GM10248 (cell line): ENCODE measurements at regions not wholly inside any gene's neighbourhood (a gene's known extent, or its start where the extent isn't known, plus 50 kb on each side); places are given as distances from the start of the nearest gene placed in this dataset.

Experiments
- CTCF ChIA-PET: fragments of 300-600 bp; sonication (Branson Sonifier 250); formaldehyde crosslinking; extraction: SDS; loops from one replicate; lab custom pipeline; 2021; ENCODE audit warnings: antibody characterized with exemption; lab: Yijun Ruan, JAX
- POLR2A ChIA-PET: fragments of 350-650 bp; sonication (Branson Sonifier 250); formaldehyde crosslinking; extraction: SDS; loops from one replicate; lab custom pipeline; 2020; ENCODE audit warnings: antibody characterized with exemption; lab: Yijun Ruan, JAX
- DNase-seq: peaks from one replicate; pipeline ENCODE4 v3.0.0; 2012; ENCODE audit errors: extremely low spot score
- TF ChIP-seq, protein P1 (sequence below): IDR thresholded peaks from 2 replicates; pipeline ENCODE4 v1.5.1; 2012; ENCODE audit warnings: mild to moderate bottlenecking, low read depth; ENCODE audit errors: extremely low read depth, missing control alignments, control extremely low read depth

DNA sequence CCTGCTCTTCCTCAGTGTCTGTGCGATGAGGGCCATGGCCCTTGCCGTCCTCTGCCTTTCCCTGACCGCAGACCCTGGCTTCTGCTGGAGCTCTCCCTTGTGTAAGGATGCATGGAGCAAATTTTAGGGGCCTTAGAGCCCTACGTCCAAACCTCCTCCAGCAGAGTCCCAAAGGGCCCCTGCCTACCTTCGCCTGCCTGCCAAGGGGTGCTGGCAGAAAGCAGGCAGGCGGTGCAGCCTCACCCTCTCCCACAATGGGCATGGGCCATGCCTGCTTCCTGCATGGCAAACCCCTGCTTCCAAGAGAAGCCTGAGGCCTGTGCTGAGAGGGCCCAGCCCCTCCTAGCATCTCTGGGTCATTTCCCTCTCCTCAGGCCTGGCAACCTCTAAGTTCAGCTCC lies 71.3 kb upstream of the FGF3 start:
- no peak for DNase-seq
- POLR2A ChIA-PET: no interaction called here
- TF ChIP-seq, protein P1, sequence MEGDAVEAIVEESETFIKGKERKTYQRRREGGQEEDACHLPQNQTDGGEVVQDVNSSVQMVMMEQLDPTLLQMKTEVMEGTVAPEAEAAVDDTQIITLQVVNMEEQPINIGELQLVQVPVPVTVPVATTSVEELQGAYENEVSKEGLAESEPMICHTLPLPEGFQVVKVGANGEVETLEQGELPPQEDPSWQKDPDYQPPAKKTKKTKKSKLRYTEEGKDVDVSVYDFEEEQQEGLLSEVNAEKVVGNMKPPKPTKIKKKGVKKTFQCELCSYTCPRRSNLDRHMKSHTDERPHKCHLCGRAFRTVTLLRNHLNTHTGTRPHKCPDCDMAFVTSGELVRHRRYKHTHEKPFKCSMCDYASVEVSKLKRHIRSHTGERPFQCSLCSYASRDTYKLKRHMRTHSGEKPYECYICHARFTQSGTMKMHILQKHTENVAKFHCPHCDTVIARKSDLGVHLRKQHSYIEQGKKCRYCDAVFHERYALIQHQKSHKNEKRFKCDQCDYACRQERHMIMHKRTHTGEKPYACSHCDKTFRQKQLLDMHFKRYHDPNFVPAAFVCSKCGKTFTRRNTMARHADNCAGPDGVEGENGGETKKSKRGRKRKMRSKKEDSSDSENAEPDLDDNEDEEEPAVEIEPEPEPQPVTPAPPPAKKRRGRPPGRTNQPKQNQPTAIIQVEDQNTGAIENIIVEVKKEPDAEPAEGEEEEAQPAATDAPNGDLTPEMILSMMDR: no peak
- CTCF ChIA-PET: interaction anchor here (0.8 to 1.2 kb wide), 4 partner anchors 10 to 309 kb away, joined by 3 to 5 read pairs (median 3); no protein-coding TSS in a partner anchor

DNA sequence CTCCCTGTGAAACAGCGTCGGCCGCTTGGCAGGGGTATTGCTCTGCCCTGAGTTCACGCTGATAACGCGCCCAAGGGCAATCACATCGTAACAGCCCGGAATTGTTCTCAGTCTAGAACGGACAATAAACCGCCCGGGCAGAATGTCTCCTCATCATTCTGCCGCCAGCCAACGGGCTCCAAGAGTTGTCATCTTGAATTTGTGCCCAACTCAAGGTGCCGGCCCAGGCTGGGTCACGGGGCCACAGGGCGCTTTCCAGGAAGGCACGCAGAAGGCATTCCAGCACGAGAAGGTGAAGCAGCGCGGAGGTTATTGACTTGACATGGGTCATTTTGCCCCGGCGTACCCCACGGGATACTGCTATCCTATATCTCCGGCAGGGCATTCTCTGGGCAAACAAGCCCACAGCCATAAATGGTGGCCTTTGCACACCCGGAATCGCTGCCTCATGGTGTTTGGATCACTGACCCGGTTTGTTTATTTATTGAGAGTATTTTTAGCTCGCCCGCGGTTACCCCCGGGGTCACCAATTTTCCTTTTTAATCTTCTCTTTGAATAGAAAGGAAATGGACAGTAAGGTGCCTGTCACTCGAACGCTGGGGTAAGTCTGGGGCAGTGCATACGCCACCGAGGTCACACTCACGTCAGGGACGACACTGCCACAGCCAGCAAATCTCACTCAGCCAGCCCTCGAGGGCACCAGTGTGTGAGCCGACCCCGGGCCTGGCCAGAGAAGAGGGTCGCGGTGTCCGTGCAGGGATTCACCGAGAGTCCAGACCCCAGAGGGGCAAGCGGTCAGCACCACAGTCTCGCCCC lies 72.4 kb upstream of the FGF3 start:
- TF ChIP-seq, protein P1: no peak
- CTCF ChIA-PET: interaction anchor here (0.8 to 1.0 kb wide), 2 partner anchors 200 to 308 kb away, joined by 3 read pairs; no protein-coding TSS in a partner anchor
- DNase-seq: no peak
- POLR2A ChIA-PET: no interaction called here

DNA sequence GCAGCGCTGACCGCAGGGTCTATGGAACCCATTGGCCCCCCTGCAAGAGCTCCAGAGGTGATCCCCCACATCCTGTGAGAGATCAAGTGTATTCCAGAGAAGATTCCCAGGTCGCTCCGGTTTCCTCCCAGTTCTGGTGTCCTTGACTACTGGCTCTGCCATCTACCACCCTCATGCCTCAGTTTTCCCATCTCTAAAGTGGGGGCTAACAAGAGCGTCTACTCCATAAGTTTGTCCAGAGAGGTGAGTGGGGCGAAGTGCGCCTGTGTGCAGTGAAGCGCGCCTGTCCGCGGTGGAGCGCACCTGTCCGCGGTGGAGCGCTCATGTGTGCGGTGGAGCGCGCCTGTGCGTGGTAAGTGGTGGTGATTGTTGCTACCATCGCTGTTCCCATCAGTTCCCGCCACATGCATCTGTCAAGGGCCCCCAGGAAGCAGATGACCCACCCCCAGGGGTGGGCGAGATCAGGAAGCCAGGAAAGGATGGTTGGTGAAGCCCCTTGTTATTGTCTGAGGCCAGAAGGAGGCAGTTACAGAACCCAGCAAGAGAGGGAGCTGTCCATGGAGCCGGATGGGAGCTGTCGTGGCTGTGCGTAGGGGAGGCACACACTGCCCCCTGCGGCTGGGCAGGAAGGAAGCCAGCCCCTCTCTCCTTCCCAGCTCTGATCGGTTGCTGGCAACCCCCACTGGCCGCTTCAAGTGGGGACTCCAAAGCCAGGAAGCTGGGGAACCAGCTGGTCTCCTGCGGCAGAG lies 73.2 kb upstream of the FGF3 start:
- ChIA-PET POLR2A (no interaction called here), CTCF (interaction anchor here (1.3 kb wide), 1 partner anchor 207 kb away, joined by 3 read pairs; no protein-coding TSS in a partner anchor)
- TF ChIP-seq, protein P1: no peak
- no peak for DNase-seq

DNA sequence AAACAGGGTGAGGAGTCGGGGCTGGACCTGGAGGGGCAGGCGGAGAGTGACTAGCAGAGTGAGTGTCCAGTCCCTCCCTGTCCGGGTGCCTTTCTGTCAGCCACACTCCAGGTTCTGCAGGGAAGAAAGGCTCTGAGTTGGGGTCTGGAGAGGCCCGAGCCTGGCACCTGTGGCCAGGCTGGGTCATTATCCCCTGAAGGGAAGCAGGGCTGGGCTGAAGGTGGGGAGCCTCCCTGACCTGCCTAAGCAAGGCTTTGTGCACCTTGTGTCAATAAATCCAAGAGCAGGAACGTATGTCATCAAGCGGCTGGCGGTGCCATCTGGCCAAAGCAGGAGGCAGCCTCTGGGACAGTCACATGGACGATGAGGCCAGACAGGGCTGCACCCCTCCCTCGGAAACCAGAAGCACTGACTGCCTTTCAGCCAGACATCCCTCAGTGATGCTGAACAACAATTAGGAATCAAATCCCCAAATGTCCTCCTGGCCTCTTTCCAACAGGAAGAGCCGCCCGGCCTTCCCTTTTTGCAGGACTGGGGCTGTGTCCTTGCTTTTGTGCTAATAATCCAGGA lies 73.9 kb upstream of the FGF3 start:
- POLR2A ChIA-PET: no interaction called here

DNA sequence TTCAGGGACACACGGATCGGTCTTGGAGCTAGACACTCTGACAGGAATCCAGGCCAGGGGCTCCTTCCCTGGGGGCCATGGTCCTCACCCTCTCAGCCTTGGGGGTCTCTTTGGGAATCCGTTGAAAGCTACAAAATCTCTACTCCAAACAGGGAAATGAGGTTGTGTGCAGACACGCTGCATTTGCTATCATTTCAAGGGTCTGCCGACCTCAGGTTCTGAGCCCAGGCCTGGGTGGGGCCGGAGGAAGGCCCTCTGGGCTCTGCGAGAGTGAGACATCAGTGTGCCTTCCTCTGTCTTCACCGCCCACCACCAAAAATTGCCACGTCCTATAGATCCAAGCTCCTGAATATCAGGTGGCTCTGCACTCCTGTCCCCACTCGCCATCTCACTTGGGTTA lies 74.4 kb upstream of the FGF3 start:
- no peak for DNase-seq
- ChIA-PET CTCF (interaction anchor here (1.3 to 1.5 kb wide), 2 partner anchors 16 to 208 kb away, joined by 3 to 7 read pairs; no protein-coding TSS in a partner anchor), POLR2A (no interaction called here)
- TF ChIP-seq, protein P1: no peak

More for the DNA sequence above, 73.9 kb upstream of the FGF3 start:
- CTCF ChIA-PET: interaction anchor here (1.3 to 1.5 kb wide), 2 partner anchors 17 to 208 kb away, joined by 3 to 7 read pairs; no protein-coding TSS in a partner anchor
- TF ChIP-seq, protein P1: no peak
- DNase-seq: no peak

DNA sequence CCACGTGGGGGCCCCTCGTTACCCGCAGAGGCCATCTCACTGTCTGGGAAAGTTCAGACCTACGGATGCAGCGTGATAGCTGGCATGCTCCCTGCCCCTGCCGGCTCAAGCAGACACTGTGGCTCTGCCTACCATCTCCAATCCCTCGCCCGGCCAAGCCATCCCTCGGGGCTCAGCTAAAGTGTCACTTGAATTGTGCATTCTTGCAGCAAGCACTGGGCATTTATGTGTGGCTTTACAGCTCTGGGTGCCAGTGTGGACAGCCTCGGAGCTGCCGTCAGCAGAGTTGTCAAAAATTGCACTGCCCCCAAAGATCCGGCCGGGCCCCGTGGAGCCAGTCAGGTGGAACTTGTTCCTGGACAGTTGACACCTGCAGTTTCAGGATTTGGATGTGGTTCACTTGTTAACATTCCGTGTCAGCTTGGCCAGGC lies 75.0 kb upstream of the FGF3 start:
- ChIA-PET POLR2A (no interaction called here), CTCF (interaction anchor here (1.5 kb wide), 1 partner anchor 16 kb away, joined by 7 read pairs; no protein-coding TSS in a partner anchor)
- no peak for DNase-seq
- TF ChIP-seq, protein P1: no peak
